Caco-2 (cell line): ENCODE measurements at regions not wholly inside any gene's neighbourhood (a gene's known extent, or its start where the extent isn't known, plus 50 kb on each side); places are given as distances from the start of the nearest gene placed in this dataset.
A peak's percentile ranks its signal among the peaks of the same experiment; 100 is the strongest.

Experiments used
- BruUV-seq: library from RNA; stranded (reverse); fragments of 400-500 nt; replicated peaks from 2 replicates; lab custom pipeline; 2021; lab: Mats Ljungman, UMichigan
- CTCF ChIA-PET: fragments of 300-600 bp; sonication (Branson Sonifier 250); formaldehyde crosslinking; loops from one replicate; lab custom pipeline; 2022; ENCODE audit warnings: antibody characterized with exemption; lab: Charles Lee
- POLR2A ChIA-PET: fragments of 300-600 bp; sonication (Branson Sonifier 250); formaldehyde crosslinking; loops from one replicate; lab custom pipeline; 2022; ENCODE audit warnings: antibody characterized with exemption; lab: Charles Lee
- DNase-seq, 2 experiments: peaks; one replicate each; pipeline versions ENCODE4 v3.0.0 to v3.0.0-alpha.2; 2020 to 2022
- H3K27me3 ChIP-seq: replicated peaks from 2 replicates; pipeline ENCODE4 v1.6.0; 2011; ENCODE audit warnings: low read length; ENCODE audit not compliant: control insufficient read depth, insufficient read depth
- H3K36me3 ChIP-seq: 2 replicates; pipeline ENCODE4 v1.5.1; 2011; ENCODE audit warnings: low read length; ENCODE audit not compliant: control insufficient read depth, insufficient read depth
- H3K4me1 ChIP-seq: fragments of 250-450 bp; sonication (Bioruptor Pico); 2 replicates; pipeline ENCODE4 v1.5.1; 2020; ENCODE audit warnings: mild to moderate bottlenecking
- H3K4me3 ChIP-seq: 2 replicates; pipeline ENCODE4 v1.5.1; 2011; ENCODE audit warnings: low read depth, mild to moderate bottlenecking, control low read depth, low read length
- H3K9me3 ChIP-seq: fragments of 250-450 bp; sonication (Bioruptor Pico); 2 replicates; pipeline ENCODE4 v1.5.1; 2020; ENCODE audit warnings: mild to moderate bottlenecking, moderate library complexity
- H3K27ac Mint-ChIP-seq: one replicate; pipeline ENCODE4 v1.8.0; 2022; ENCODE audit warnings: mixed read lengths; ENCODE audit not compliant: unreplicated experiment
- H3K27me3 Mint-ChIP-seq: one replicate; pipeline ENCODE4 v1.8.0; 2022; ENCODE audit warnings: mixed read lengths; ENCODE audit not compliant: insufficient read depth, unreplicated experiment
- H3K36me3 Mint-ChIP-seq: one replicate; pipeline ENCODE4 v1.8.0; 2022; ENCODE audit warnings: mild to moderate bottlenecking, mixed read lengths; ENCODE audit not compliant: insufficient read depth, unreplicated experiment
- H3K4me1 Mint-ChIP-seq: one replicate; pipeline ENCODE4 v1.8.0; 2022; ENCODE audit warnings: low read depth, mixed read lengths; ENCODE audit not compliant: unreplicated experiment
- H3K4me3 Mint-ChIP-seq: one replicate; pipeline ENCODE4 v1.8.0; 2022; ENCODE audit warnings: mild to moderate bottlenecking, moderate library complexity, mixed read lengths; ENCODE audit not compliant: unreplicated experiment
- H3K9me3 Mint-ChIP-seq: one replicate; pipeline ENCODE4 v1.8.0; 2022; ENCODE audit warnings: mixed read lengths; ENCODE audit not compliant: unreplicated experiment
- CTCF ChIP-seq, 2 experiments: fragments of 200-600 bp in 1 of 2; IDR thresholded peaks; 1 replicate in 1 of 2; 2 replicates in 1 of 2; pipeline versions ENCODE4 v1.5.1 to v1.8.0; 2011 to 2022; ENCODE audit warnings: antibody characterized with exemption in 1 of 2, control low read depth in 1 of 2, inconsistent platforms in 1 of 2, low read depth in 1 of 2, low read length in 1 of 2, mild to moderate bottlenecking in 1 of 2, moderate library complexity in 1 of 2; ENCODE audit not compliant: insufficient read depth in 1 of 2, severe bottlenecking in 1 of 2, unreplicated experiment in 1 of 2
- intact Hi-C: fragments of 100-400 bp; cut with micrococcal nuclease; formaldehyde crosslinking; loops from one replicate; pipeline ENCODE4 v1.10.0; 2022; ENCODE audit not compliant: unreplicated experiment

- intact Hi-C loops, result loop anchor here (10.0 kb wide), 1 partner anchor 109 kb away; no protein-coding TSS in a partner anchor
- H3K27me3 ChIP-seq, result no peaks in the 10 kb centered on the region
- H3K4me3 ChIP-seq, result no peak overlapping the region
- peaks cover 9% of the 10 kb centered on the region for H3K9me3 Mint-ChIP-seq
- no peaks in the 10 kb centered on the region for H3K36me3 Mint-ChIP-seq
- CTCF ChIA-PET, result no interaction called here
- no peak for DNase-seq
- no peak overlapping the region for H3K27ac Mint-ChIP-seq
- H3K4me1 ChIP-seq, result peaks cover 19% of the 10 kb centered on the region
- H3K4me3 Mint-ChIP-seq, result peak overlapping the region; percentile 70
- H3K27me3 Mint-ChIP-seq, result peaks cover 3% of the 10 kb centered on the region
- POLR2A ChIA-PET, result no interaction called here
- peaks cover 22% of the 10 kb centered on the region for H3K4me1 Mint-ChIP-seq
- BruUV-seq, result no TSS peak
- no peaks in the 10 kb centered on the region for H3K9me3 ChIP-seq
- no peak for TF ChIP-seq CTCF (IDR thresholded peaks at IDR 0.05; ENCODE audit: insufficient read depth in 1 of 2, low read depth in 1 of 2, low read length in 1 of 2, severe bottlenecking in 1 of 2, unreplicated experiment in 1 of 2)
- no peaks in the 10 kb centered on the region for H3K36me3 ChIP-seq
Observed at GRCh38 chr20:11686195-11686594, 231.5 kb upstream of the BTBD3 start.

GRCh38 chr20:11686820-11687543 is 230.7 kb upstream of the BTBD3 start:
- Mint-ChIP-seq H3K36me3 (no peaks in the 10 kb centered on the region), H3K4me3 (peak overlapping the region; percentile 70), H3K27me3 (peaks cover 3% of the 10 kb centered on the region), H3K27ac (no peak overlapping the region), H3K4me1 (peaks cover 19% of the 10 kb centered on the region), H3K9me3 (peaks cover 9% of the 10 kb centered on the region)
- intact Hi-C loops, result loop anchor here (10.0 kb wide), 1 partner anchor 108 kb away; no protein-coding TSS in a partner anchor
- BruUV-seq, result no TSS peak
- peak in 1 of 2 experiments; percentile 14 for DNase-seq
- Histone ChIP-seq H3K36me3 (no peaks in the 10 kb centered on the region), H3K27me3 (no peaks in the 10 kb centered on the region), H3K9me3 (no peaks in the 10 kb centered on the region), H3K4me3 (peak overlapping the region; percentile 5; the same call in 1 of the 2 replicates), H3K4me1 (peaks cover 19% of the 10 kb centered on the region)
- no peak for TF ChIP-seq CTCF (IDR thresholded peaks at IDR 0.05; ENCODE audit: insufficient read depth in 1 of 2, low read depth in 1 of 2, low read length in 1 of 2, severe bottlenecking in 1 of 2, unreplicated experiment in 1 of 2)
- CTCF ChIA-PET, result interaction anchor here (1.5 kb wide), 1 partner anchor 29 kb away, joined by 5 read pairs; no protein-coding TSS in a partner anchor
- POLR2A ChIA-PET, result no interaction called here

- no peaks in the 10 kb centered on the region for H3K27me3 ChIP-seq
- H3K9me3 ChIP-seq, result no peaks in the 10 kb centered on the region
- no peaks in the 10 kb centered on the region for H3K36me3 ChIP-seq
- peaks cover 14% of the 10 kb centered on the region for H3K4me1 ChIP-seq
- BruUV-seq, result no TSS peak
- Mint-ChIP-seq H3K9me3 (peaks cover 9% of the 10 kb centered on the region), H3K27me3 (peaks cover 3% of the 10 kb centered on the region), H3K27ac (no peak overlapping the region), H3K4me3 (peak overlapping the region; percentile 70), H3K36me3 (no peaks in the 10 kb centered on the region), H3K4me1 (peaks cover 11% of the 10 kb centered on the region)
- no peak overlapping the region for H3K4me3 ChIP-seq
- ChIA-PET POLR2A (no interaction called here), CTCF (interaction anchor here (1.5 kb wide), 1 partner anchor 28 kb away, joined by 5 read pairs; no protein-coding TSS in a partner anchor)
- peak in 1 of 2 experiments; percentile 32 for DNase-seq
- no peak for TF ChIP-seq CTCF (IDR thresholded peaks at IDR 0.05; ENCODE audit: insufficient read depth in 1 of 2, low read depth in 1 of 2, low read length in 1 of 2, severe bottlenecking in 1 of 2, unreplicated experiment in 1 of 2)
- intact Hi-C loops, result loop anchor here (10.0 kb wide), 1 partner anchor 107 kb away; no protein-coding TSS in a partner anchor
Observed at GRCh38 chr20:11687546-11688292, 230.0 kb upstream of the BTBD3 start.
